ENCODE measurements at regions not wholly inside any gene's neighbourhood (a gene's known extent, or its start where the extent isn't known, plus 50 kb on each side); places are given as distances from the start of the nearest gene placed in this dataset.

DNA sequence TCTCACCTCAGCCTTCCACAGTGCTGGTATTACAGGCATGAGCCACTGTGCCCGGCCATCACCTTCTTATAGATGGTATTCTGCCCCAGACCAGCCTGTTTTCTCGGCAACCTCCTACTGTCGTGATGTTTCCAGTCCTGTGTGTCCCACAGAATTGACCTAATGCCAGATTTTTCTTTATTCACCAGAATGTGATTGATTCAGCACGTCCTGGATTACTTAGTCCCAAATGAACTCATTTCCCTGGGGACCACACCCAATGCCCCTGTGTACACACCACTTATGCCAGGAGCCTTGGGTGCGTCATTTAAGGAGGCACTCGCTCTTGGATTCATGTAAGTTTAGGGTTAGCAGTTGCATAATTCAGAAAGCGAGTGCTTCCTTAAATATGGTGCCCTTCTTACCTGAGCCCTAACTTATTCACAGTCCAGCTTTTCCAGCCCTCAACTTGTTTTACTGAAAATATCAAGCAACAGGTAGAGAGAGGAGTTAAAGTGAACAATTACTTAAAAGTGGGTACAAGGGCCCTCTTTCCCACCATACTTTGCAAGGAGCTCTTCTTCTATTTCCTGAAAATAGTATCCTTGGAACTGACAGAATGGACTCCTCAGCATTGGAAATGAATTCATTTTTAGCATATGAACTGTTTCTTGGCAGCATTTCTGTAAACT is 64.6 kb upstream of the UBE2E1 start:
- TF ChIP-seq SPI1 (IDR thresholded peaks at IDR 0.05; ENCODE audit: borderline replicate concordance, low read depth) (no peak), GABPA (IDR thresholded peaks at IDR 0.05; ENCODE audit: low read depth) (no peak), CTCF (IDR thresholded peaks at IDR 0.05; ENCODE audit: insufficient read depth, low read length) (no peak), REST (IDR thresholded peaks at IDR 0.05; ENCODE audit: insufficient replicate concordance, low read depth) (no peak), POLR2AphosphoS5 (IDR thresholded peaks at IDR 0.05; ENCODE audit: low read depth) (no peak)
- Histone ChIP-seq H3K27ac (replicated peaks) (no peak overlapping the region), H3K4me3 (replicated peaks; ENCODE audit: insufficient read depth, low read length) (no peak overlapping the region), H3K27me3 (ENCODE audit: insufficient read depth, poor library complexity, severe bottlenecking) (no peaks in the 10 kb centered on the region)
- no peak for DNase-seq (ENCODE audit: low read depth in 1 of 2, low spot score in 1 of 2)

DNA sequence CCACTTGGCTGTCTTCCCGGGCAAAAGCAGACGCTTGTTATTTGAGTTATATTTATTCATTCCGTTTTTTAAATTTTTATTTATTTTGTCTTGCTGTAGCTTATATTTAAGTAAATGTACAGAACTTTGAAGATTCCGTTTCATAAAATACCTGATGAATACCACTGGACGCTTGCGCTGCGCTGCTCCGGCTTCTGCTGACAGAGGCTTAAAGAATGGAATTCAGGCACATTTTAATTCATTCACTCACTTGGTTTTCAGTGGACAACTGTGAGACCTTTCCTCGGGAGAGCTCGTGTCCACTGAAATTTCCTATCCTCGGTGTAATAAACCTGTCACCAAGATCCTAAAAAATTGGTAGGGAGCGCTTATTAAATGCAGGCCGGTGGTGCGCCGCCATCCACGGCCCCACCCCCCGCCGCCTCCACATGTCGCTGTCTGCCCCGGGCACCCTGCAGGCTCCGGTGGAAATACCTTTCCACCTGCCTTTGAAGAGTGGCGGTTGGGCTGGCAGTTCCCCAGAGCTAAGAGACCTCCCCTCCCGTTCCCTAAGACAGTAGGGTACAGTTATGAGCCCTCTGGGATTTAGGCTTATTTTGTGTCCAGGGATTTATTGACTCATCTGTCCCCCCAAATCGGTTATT is 62.5 kb upstream of the UBE2E1 start:
- Histone ChIP-seq H3K27me3 (ENCODE audit: insufficient read depth, poor library complexity, severe bottlenecking) (no peaks in the 10 kb centered on the region), H3K27ac (replicated peaks) (no peak overlapping the region), H3K4me3 (replicated peaks; ENCODE audit: insufficient read depth, low read length) (no peak overlapping the region)
- no peak for DNase-seq (ENCODE audit: low read depth in 1 of 2, low spot score in 1 of 2)
- no peak for TF ChIP-seq GABPA (IDR thresholded peaks at IDR 0.05; ENCODE audit: low read depth)
- no peak for TF ChIP-seq REST (IDR thresholded peaks at IDR 0.05; ENCODE audit: insufficient replicate concordance, low read depth)
- TF ChIP-seq POLR2AphosphoS5 (IDR thresholded peaks at IDR 0.05; ENCODE audit: low read depth) = no peak
- TF ChIP-seq SPI1 (IDR thresholded peaks at IDR 0.05; ENCODE audit: borderline replicate concordance, low read depth) = no peak
- TF ChIP-seq CTCF (IDR thresholded peaks at IDR 0.05; ENCODE audit: insufficient read depth, low read length) = no peak

DNA sequence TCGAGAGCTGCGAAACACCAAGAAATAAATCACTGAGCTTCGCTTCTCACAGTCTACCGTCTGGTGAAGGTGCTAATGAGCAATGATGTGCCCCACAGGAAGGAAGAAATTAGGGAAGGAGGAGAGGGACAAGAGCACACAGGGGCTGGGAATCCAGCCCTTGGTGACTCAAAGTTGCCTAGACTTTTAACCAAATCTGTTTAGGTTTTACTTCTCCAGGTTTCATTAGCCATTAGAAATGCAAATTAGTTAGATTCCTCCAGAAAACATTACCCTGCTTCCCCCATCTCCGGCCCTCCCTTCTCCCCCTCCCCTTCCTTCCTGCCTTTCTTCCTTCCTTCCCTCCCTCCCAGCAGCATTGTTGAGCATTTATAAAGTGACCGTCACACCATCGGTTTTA is 59.3 kb upstream of the UBE2E1 start:
- no peak for DNase-seq (ENCODE audit: low read depth in 1 of 2, low spot score in 1 of 2)
- Histone ChIP-seq H3K4me3 (replicated peaks; ENCODE audit: insufficient read depth, low read length) (no peak overlapping the region), H3K27ac (replicated peaks) (no peak overlapping the region), H3K27me3 (ENCODE audit: insufficient read depth, poor library complexity, severe bottlenecking) (no peaks in the 10 kb centered on the region)
- TF ChIP-seq CTCF (IDR thresholded peaks at IDR 0.05; ENCODE audit: insufficient read depth, low read length) (no peak), SPI1 (IDR thresholded peaks at IDR 0.05; ENCODE audit: borderline replicate concordance, low read depth) (no peak)
